Left cardiac atrium (tissue), 4 donors: ENCODE measurements at regions not wholly inside any gene's neighbourhood (a gene's known extent, or its start where the extent isn't known, plus 50 kb on each side); places are given as distances from the start of the nearest gene placed in this dataset.
A peak's percentile ranks its signal among the peaks of the same experiment; 100 is the strongest.

ENCODE experiments used
- ATAC-seq, 2 donors: fragments of 200-7000 bp; cut with Tn5 transposase; one replicate each; pipeline ENCODE4 v1.9.1; 2020; ENCODE audit warnings: mild to moderate bottlenecking in 2 of 2, moderate library complexity in 2 of 2
- DNase-seq: peaks from one replicate; pipeline ENCODE4 v3.0.0-alpha.2; 2020
- intact Hi-C, 2 donors: fragments of 100-400 bp; cut with DNase I; formaldehyde crosslinking; loops; one replicate each; pipeline versions ENCODE4 v1.14.1 to v1.15.1; 2022 to 2023
- donor health status: DM: no; HTN: yes; CAD: no.
- donor health status: DM: no; HTN: yes; CAD: no; lungs with severe emphysema.
- donor health status: DM: yes; HTN: yes; CAD: no.
- donor health status: Dilated cardiomyopathy.

DNA sequence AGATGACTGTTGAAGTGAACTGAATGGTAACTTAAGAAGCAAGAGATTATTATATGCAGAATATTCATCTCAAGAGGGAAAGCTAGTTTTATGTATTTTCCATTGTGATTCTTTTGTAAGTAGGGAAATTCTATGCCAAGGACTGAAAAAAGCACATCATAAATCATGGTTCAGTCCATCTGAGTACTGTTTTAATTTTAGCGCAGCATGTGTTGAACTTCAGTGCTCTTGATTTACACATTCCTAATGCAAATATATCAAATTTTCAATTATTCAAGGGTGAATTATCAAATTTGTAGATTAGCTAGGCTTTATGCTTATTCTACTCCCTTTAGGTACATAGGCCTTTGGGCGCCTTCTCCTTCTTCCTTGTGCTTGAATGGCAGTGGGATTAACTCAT, 50.3 kb upstream of the TCF12 start:
- DNase-seq, result no peak
- intact Hi-C loops, result loop anchor here (5.0 to 10.0 kb wide), 2 partner anchors 46 to 373 kb away; no protein-coding TSS in a partner anchor
- no peak for ATAC-seq

- DNase-seq (no peak), ATAC-seq (no peak)
- intact Hi-C loops, result loop anchor here (5.0 to 10.0 kb wide), 2 partner anchors 45 to 372 kb away; no protein-coding TSS in a partner anchor
Observed at GRCh38 chr15:56866803-56867202, 51.6 kb upstream of the TCF12 start.

GRCh38 chr15:56857828-56858227, 60.6 kb upstream of the TCF12 start:
- intact Hi-C loops, result no loop called here
- DNase-seq, result no peak
- ATAC-seq, result no peak

GRCh38 chr15:56856934-56857333, 61.5 kb upstream of the TCF12 start:
- ATAC-seq (no peak), DNase-seq (no peak)
- intact Hi-C loops, result no loop called here

DNA sequence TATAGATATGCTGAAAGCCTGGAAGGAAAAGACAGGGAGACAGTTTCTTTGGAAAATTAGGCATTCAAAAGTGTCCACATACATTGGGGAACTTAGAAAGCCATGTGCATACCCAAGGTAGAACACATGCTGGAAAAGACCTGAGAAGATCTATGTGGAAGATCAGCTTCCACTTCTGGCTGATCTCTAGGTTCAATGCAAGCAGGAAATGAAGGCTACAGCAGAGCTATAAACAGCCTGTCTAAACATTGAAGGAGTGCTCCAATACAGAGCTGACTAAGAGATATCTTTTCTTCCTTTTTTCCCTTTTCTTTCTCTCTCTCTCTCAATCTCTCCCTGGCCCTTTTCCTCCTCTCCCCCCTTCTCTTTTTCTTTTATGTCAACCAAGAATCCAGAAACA, 73.6 kb upstream of the TCF12 start:
- ATAC-seq (no peak), DNase-seq (no peak)
- intact Hi-C loops, result no loop called here

- no peak for DNase-seq
- intact Hi-C loops, result no loop called here
- no peak for ATAC-seq
Observed at GRCh38 chr15:56844471-56844870, 74.0 kb upstream of the TCF12 start.

- intact Hi-C loops, result no loop called here
- ATAC-seq, result no peak
- DNase-seq, result no peak
Observed at GRCh38 chr15:56839641-56840040, 78.8 kb upstream of the TCF12 start.

DNA sequence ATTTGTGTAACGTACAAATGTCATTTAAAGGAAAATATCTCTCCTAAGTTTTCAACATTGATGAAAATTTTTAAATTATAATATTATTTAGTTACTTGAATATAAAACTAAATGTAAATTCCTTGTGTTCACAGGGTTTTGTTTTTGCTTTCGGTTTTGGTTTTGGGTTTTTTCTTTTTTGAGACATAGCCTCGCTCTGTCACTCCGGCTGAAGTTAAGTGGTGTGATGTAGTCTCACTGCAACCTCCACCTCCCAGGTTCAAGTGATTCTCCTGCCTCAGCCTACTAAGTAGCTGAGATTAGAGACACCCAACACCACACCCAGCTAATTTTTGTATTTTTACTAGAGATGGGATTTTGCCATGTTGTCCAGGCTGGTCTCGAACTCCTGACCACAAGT, 79.3 kb upstream of the TCF12 start:
- DNase-seq (no peak), ATAC-seq (no peak)
- intact Hi-C loops, result no loop called here

DNA sequence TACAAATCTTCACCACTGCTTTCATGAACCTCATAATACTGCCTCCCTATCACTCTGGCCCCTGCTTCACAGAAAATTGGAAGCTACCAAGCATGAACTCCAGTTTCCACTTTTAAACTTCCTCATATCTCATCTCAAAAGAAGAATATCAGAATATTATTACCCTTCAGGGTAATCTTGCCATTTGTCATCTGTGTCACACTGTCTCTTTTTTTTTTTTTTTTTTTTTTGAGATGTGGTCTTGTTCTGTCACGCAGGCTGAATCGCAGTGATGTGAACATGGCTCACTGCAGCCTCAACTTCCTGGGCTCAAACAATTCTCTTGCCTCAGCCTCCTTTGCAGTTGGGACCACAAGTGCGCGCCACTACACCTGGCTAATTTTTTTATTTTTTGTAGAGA, 80.4 kb upstream of the TCF12 start:
- intact Hi-C loops, result no loop called here
- ATAC-seq, result no peak

GRCh38 chr15:56837273-56837672, 81.2 kb upstream of the TCF12 start:
- DNase-seq, result no peak
- ATAC-seq, result no peak
- intact Hi-C loops, result no loop called here

More for the DNA sequence above, 80.4 kb upstream of the TCF12 start:
- no peak for DNase-seq

DNA sequence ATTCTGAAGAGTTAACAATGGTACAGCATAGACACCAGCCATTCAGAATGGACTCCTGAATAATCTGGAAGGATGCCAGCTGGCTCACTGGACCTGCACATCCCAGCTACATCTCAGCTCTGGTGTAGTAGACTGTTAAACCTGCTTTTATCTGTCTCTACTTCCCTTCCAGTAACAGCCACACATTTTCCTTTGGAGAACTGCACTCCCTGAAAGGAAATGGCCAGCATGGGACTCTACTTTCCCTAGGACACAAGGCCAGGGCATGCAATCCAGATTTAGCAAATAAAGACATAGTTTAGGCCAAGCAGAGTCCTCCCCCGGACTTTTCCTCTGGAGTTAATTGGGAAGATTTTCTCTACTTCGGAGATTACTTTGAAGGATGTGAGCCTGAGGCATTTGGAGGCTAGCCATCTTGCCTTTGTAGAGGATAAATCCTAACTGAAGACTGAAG, 82.7 kb upstream of the TCF12 start:
- ATAC-seq (peak in 1 of 2 donors; percentile 59), DNase-seq (peak; percentile 28)
- intact Hi-C loops, result no loop called here

DNA sequence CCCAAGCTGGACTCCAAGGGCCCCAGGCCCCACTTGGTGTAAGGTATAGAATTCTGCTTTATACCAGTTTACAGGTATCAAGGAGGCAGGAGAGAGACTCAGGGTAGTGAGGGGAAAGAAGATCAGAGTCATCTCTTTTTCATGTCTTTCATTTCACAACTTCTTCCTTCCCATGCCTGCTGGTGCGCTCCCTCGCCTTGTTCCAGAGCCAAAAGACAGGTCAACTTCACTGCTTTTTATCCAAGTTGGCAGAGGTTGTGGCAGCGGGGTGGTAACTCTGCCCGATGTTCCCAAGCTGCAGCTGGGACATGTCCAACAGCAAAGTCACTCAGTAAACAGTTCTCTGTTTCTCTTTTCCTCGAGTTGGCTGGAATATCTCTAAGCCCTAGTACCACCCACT, 86.3 kb upstream of the TCF12 start:
- ATAC-seq, result peak; percentile 88 to 93
- peak; percentile 53 for DNase-seq
- intact Hi-C loops, result no loop called here

DNA sequence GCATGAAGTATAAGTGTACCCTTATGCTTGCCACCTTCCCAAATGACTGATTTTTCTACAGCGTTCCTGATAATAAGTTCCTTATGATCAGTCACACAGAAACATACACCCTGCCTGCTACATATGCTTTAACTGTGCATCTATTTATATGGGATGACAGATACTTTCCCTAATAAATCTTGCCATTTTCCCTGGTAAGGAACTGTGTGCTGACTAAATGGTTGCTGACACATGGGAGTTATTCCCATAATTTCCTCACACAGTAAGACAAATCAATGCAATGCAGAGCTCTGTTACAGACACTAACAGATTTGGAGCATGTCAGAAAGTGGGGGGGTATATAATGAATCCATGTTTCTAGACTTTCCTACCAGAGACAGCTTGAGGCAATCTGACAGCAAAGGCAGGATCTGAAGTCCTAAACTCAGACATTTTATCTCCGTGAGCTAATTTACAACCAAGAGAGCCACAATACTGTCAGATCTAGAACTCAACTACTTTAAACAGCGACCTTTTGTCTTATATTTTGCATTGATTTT, 86.9 kb upstream of the TCF12 start:
- ATAC-seq (no peak), DNase-seq (no peak)
- intact Hi-C loops, result no loop called here

GRCh38 chr15:56824175-56824574, 90.9 kb upstream of the ZNF280D start:
- no peak for DNase-seq
- intact Hi-C loops, result loop anchor here in 1 of 2 donors (5.0 to 10.0 kb wide), 2 partner anchors 43 to 481 kb away; no protein-coding TSS in a partner anchor

GRCh38 chr15:56821721-56822425, 88.6 kb upstream of the ZNF280D start:
- intact Hi-C loops, result loop anchor here in 1 of 2 donors (5.0 to 10.0 kb wide), 2 partner anchors 45 to 483 kb away; no protein-coding TSS in a partner anchor

More at GRCh38 chr15:56824175-56824574, 90.9 kb upstream of the ZNF280D start:
- ATAC-seq, result no peak

DNA sequence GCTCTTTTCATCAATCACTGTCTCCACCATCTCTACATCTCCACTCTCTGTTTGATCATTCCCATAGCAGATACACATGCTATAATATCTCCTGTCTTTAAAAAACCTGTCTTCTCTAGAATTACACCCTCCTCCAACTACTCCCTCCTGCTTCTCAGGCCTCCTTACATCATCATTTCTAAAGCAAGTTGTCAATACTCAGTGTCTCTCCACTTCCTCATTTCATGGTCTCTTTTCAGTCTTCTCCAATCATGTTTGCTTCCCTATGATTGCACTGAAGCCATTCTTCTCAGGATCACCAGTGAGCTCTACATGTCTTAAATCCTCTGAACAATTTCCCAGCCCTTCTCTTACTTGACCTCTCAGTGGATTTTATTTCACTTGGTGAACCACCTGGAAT, 87.0 kb upstream of the ZNF280D start:
- intact Hi-C loops, result loop anchor here in 1 of 2 donors (5.0 to 10.0 kb wide), 2 partner anchors 47 to 484 kb away; no protein-coding TSS in a partner anchor
- no peak for ATAC-seq
- DNase-seq, result no peak

More at GRCh38 chr15:56821721-56822425, 88.6 kb upstream of the ZNF280D start:
- DNase-seq (peak; percentile 36), ATAC-seq (peak; percentile 76 to 88)

GRCh38 chr15:56817321-56818080, 84.2 kb upstream of the ZNF280D start:
- no peak for DNase-seq
- intact Hi-C loops, result loop anchor here in 1 of 2 donors (10.0 kb wide), 1 partner anchor 317 kb away; no protein-coding TSS in a partner anchor
- peak in 1 of 2 donors; percentile 13 for ATAC-seq

DNA sequence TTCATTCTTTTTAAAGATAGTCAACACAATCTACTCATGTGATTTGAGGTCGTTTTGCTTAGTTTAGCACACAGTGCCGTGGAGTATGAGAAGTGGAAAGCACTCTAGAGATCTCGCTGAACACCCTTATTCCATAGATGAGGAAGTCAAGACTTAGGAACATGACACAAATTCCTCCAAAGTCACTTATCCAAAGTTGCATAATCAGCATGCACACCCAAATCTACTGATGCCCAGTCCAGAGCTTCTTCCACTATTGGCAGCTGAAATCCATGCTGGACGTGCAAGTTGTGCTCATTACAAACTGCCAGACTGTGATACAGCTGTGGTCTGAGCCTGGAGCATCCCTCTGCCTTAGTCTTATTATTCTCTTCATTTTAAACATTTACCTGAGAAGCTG, 83.5 kb upstream of the ZNF280D start:
- ATAC-seq (no peak), DNase-seq (no peak)
- intact Hi-C loops, result loop anchor here in 1 of 2 donors (10.0 kb wide), 1 partner anchor 318 kb away; no protein-coding TSS in a partner anchor

DNA sequence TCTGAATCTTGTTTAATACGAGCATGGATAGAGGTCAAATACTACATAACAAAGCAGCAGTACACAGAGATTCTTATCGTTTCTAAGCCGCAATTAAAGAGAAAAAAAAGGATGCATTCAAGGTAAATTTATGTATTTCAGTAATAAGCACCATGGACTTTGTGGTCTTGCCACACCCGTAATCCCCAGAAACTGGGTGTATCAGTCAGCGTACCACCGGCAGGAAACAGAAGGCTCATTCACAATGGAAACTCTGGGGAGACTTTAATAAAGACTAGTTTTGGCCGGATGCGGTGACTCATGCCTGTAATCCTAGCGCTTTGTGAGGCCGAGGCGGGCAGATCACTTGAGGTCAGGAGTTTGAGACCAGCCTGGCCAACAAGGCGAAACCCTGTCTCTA, 81.9 kb upstream of the ZNF280D start:
- DNase-seq (peak; percentile 30), ATAC-seq (no peak)
- intact Hi-C loops, result loop anchor here in 1 of 2 donors (10.0 kb wide), 1 partner anchor 320 kb away; no protein-coding TSS in a partner anchor

GRCh38 chr15:56814429-56814828, 81.1 kb upstream of the ZNF280D start:
- DNase-seq (no peak), ATAC-seq (no peak)
- intact Hi-C loops, result loop anchor here in 1 of 2 donors (10.0 kb wide), 1 partner anchor 320 kb away; no protein-coding TSS in a partner anchor
